Fibroblast of lung (primary cell): ENCODE measurements at regions not wholly inside any gene's neighbourhood (a gene's known extent, or its start where the extent isn't known, plus 50 kb on each side); places are given as distances from the start of the nearest gene placed in this dataset.

Experiments
- CTCF ChIP-seq, 2 donors: IDR thresholded peaks in 1 of 2; conservative IDR thresholded peaks in 1 of 2; 1 replicate in 1 of 2; 2 replicates in 1 of 2; pipeline ENCODE4 v1.5.1; 2011 to 2012; ENCODE audit warnings: low read length in 2 of 2, control low read depth in 1 of 2, inconsistent platforms in 1 of 2, low read depth in 1 of 2, mild to moderate bottlenecking in 1 of 2
- EZH2 ChIP-seq: IDR thresholded peaks from 2 replicates; pipeline ENCODE4 v1.5.1; 2012; ENCODE audit warnings: low read length, control low read depth, mild to moderate bottlenecking; ENCODE audit errors: missing control alignments

- TF ChIP-seq CTCF (conservative IDR thresholded peaks at IDR 0.05 in 1 of 2, IDR thresholded peaks at IDR 0.05 in 1 of 2; ENCODE audit: low read depth in 1 of 2, low read length in 2 of 2) (no peak), EZH2 (no peak)
Observed at GRCh38 chr6:18527836-18528743, 140.9 kb downstream of the RNF144B start.
